Pancreas (tissue), 10 donors: ENCODE measurements at regions not wholly inside any gene's neighbourhood (a gene's known extent, or its start where the extent isn't known, plus 50 kb on each side); places are given as distances from the start of the nearest gene placed in this dataset.

Experiments
- ATAC-seq, 4 donors: fragments of 200-7000 bp; cut with Tn5 transposase; one replicate each; pipeline versions ENCODE4 v1.8.0 to v1.9.1; 2020; ENCODE audit warnings: mild to moderate bottlenecking in 4 of 4, moderate library complexity in 4 of 4
- DNase-seq, 6 donors: peaks; one replicate each; pipeline ENCODE4 v3.0.0-alpha.2; 2020
- FAIRE-seq: peaks from 2 replicates; lab custom pipeline; 2012; peaks lifted over from hg19 to GRCh38; lab: Jason Lieb, UNC
- H3K27ac ChIP-seq, 4 donors: fragments of 200-600 bp; sonication (generic); 1 replicate in 3 of 4; 2 replicates in 1 of 4; pipeline versions ENCODE4 v1.5.0 to v1.8.0; 2020
- H3K27me3 ChIP-seq, 4 donors: fragments of 200-600 bp; one replicate each; pipeline ENCODE4 v1.8.0; 2021
- H3K36me3 ChIP-seq, 3 donors: fragments of 200-600 bp; sonication (generic) in 1 of 3; one replicate each; pipeline versions ENCODE4 v1.5.0 to v1.8.0; 2020 to 2021
- H3K4me1 ChIP-seq, 3 donors: fragments of 200-600 bp; one replicate each; pipeline ENCODE4 v1.8.0; 2021
- H3K4me3 ChIP-seq, 4 donors: fragments of 200-600 bp; sonication (generic) in 2 of 4; one replicate each; pipeline versions ENCODE4 v1.5.0 to v1.8.0; 2020 to 2021
- H3K9me3 ChIP-seq, 4 donors: fragments of 200-600 bp; one replicate each; pipeline ENCODE4 v1.8.0; 2021
- WGBS, 2 donors: extraction: QIAGEN DNeasy Blood & Tissue Kit; methylation state at CpG; one replicate each; pipeline ENCODE4 v1.1.7; 2013; 5-methylcytosine and 5-hydroxymethylcytosine counted together
- intact Hi-C, 3 donors: fragments of 100-400 bp; cut with DNase I; formaldehyde crosslinking; loops; one replicate each; pipeline versions ENCODE4 v1.11.1 to v1.14.2; 2022
- TF ChIP-seq, protein P1 (sequence below), 4 donors: fragments of 200-600 bp; sonication (generic) in 3 of 4; IDR thresholded peaks; one replicate each; pipeline versions ENCODE4 v1.5.0 to v1.8.0; 2021; ENCODE audit warnings: antibody characterized with exemption in 4 of 4
- donor health status: healthy with polysubstance abuse.
- donor health status: DM: no; HTN: no; CAD: no; lungs with moderate emphysema.
- donor health status: DM: no; HTN: no; CAD: no.
- donor health status: control.
- donor health status: control.
- donor health status: Bipolar disorder and iron deficiency.
- donor health status: DM: yes; HTN: yes; CAD: no.
- donor health status: DM: no; HTN: no; CAD: no.
- donor health status: DM: no; HTN: no; CAD: no.
- donor health status: DM: yes; HTN: yes; CAD: no.

DNA sequence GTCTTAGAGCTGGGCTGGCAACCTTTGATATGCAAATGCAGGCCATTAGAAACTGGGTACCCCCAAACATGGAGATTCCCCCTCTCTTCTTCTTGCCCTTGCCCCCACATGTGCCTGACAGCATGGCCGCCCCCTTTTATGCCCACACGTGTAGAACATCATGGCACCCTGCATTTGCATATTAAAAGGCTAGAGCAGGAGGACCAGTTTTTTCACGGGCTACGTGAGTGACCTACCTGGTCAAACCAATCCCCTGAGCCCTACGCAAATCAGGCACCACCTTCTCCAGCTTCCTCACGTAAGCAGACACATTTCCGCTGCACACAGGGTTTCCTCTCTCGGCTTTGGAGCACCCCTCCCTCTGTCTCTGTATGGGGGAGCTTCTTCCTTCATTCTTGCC is 110.9 kb upstream of the COPS8 start:
- DNase-seq (no peak), FAIRE-seq (no peak), ATAC-seq (no peak)
- Histone ChIP-seq H3K4me3 (no peak overlapping the region), H3K9me3 (no peaks in the 10 kb centered on the region), H3K4me1 (peaks cover 0 to 8% (median 0%) of the 10 kb centered on the region in 3 donors), H3K27me3 (no peaks in the 10 kb centered on the region), H3K36me3 (no peaks in the 10 kb centered on the region), H3K27ac (no peak overlapping the region)
- 69 to 97% methylated on average over 8 of the region's 8 CpGs for WGBS, 2 donors
- intact Hi-C loops: no loop called here
- TF ChIP-seq, protein P1, sequence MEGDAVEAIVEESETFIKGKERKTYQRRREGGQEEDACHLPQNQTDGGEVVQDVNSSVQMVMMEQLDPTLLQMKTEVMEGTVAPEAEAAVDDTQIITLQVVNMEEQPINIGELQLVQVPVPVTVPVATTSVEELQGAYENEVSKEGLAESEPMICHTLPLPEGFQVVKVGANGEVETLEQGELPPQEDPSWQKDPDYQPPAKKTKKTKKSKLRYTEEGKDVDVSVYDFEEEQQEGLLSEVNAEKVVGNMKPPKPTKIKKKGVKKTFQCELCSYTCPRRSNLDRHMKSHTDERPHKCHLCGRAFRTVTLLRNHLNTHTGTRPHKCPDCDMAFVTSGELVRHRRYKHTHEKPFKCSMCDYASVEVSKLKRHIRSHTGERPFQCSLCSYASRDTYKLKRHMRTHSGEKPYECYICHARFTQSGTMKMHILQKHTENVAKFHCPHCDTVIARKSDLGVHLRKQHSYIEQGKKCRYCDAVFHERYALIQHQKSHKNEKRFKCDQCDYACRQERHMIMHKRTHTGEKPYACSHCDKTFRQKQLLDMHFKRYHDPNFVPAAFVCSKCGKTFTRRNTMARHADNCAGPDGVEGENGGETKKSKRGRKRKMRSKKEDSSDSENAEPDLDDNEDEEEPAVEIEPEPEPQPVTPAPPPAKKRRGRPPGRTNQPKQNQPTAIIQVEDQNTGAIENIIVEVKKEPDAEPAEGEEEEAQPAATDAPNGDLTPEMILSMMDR (IDR thresholded peaks at IDR 0.05): no peak

DNA sequence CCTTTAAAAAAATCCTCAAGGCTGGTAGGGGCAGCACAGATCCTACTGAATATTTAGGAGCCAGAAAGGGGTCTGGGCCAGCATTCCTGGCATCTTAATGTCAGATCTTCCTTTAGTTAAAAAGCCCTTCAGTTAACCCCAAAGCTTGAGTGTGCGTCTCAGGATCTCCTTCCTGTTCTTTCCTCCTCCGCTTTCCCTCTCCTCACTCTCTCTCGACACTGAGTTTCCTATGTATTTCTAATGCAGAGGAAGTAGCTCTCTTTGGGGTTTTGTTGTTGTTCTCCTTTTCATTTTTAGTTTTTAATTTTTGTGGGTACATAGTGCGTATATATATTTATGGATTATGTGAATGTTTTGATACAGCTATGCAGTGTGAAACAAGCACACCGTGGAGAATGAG is 109.9 kb upstream of the COPS8 start:
- ATAC-seq: no peak
- H3K4me1 ChIP-seq: peaks cover 0 to 8% (median 0%) of the 10 kb centered on the region in 3 donors
- 91 to 93% methylated on average over 5 of the region's 5 CpGs for WGBS, 2 donors

DNA sequence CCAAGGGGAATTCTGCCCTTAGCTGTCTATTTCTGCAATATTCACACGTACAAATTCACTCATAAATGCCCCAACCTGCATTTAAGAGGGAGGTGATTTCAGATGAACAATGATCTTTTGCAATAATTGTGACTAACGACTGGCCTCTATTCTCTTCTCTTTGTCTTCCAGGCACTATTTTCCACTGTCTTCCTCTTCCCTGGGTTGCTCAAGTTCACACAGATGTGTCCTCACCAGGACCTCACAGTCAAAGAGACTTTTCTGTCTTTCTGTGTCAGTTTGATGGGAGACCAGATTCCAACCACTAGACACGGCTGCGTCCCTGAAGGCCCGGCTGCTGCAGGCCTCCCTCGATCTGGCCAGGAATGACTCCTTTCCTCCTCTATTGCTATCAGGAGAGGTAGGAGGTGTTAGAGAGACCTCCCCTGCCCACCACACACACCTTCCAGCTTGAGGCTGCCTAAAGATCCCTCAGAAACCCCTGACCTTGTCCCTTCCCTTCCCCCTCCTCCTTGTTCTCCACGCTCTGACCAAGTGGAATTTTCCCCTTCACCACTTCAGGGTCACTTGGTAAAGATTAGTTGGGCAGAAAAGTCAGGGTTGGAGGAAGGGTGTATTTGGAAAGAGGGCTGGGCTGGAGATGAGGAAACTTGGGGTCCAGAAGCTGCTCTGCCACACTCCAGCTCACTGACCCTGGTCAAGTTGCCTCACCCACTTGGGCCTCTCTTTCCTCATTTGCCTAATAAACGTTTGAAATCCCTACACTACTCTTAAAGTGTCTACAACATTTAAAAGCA is 109.2 kb upstream of the COPS8 start:
- no peak for ATAC-seq
- H3K4me1 ChIP-seq: peaks cover 0 to 8% (median 0%) of the 10 kb centered on the region in 3 donors
- H3K36me3 ChIP-seq: no peaks in the 10 kb centered on the region
- no peak overlapping the region for H3K4me3 ChIP-seq
- WGBS, 2 donors: 78 to 81% methylated on average over 8 of the region's 8 CpGs
- TF ChIP-seq, protein P1 (IDR thresholded peaks at IDR 0.05): no peak
- no peak for DNase-seq
- H3K27ac ChIP-seq: no peak overlapping the region
- H3K27me3 ChIP-seq: no peaks in the 10 kb centered on the region
- intact Hi-C loops: no loop called here
- no peaks in the 10 kb centered on the region for H3K9me3 ChIP-seq
- no peak for FAIRE-seq

More for the DNA sequence above, 109.9 kb upstream of the COPS8 start:
- DNase-seq: no peak
- Histone ChIP-seq H3K27ac (no peak overlapping the region), H3K27me3 (no peaks in the 10 kb centered on the region), H3K4me3 (no peak overlapping the region), H3K36me3 (no peaks in the 10 kb centered on the region), H3K9me3 (no peaks in the 10 kb centered on the region)
- no peak for FAIRE-seq
- intact Hi-C loops: no loop called here
- TF ChIP-seq, protein P1 (IDR thresholded peaks at IDR 0.05): no peak

DNA sequence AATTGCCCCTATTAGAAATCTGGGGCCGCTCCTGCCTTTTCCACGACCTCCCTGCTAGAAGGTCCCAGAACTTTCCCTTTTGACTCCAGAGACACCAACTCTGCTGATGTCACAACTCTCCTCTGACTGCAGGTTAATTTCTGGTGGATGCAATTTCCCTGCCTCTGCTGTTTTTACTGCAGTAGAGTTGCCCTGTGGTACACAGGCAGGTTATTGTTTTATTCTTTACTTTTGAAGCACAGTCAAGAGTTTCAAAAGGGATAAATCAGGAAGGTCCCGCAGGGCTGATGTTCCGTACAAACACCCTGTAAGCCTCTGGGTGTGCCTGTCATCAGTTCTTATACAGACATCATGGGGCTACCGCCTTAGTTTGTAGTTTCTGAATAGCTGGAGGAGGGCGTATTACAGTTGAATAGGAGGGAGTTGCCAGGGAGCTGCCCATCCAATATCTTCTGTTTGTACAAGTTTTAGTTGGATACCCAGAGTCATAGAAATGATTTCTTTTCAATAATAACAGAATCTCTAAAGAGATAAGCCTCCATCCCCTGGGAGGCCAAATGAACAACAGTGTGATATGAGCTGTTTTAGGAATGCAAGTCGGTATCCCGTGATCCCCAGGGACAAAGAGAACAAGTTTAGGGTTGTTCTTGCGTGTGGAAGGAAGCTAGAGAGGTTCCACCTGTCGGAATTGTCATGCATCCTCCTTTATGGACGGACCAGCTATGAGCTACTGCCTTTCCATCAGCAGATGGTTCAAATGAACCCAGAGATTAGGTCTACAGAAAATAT is 108.4 kb upstream of the COPS8 start:
- intact Hi-C loops: no loop called here
- no peaks in the 10 kb centered on the region for H3K9me3 ChIP-seq
- H3K36me3 ChIP-seq: no peaks in the 10 kb centered on the region
- 93 to 95% methylated on average over 11 of the region's 11 CpGs for WGBS, 2 donors
- no peak overlapping the region for H3K27ac ChIP-seq
- H3K27me3 ChIP-seq: no peaks in the 10 kb centered on the region
- DNase-seq (no peak), ATAC-seq (no peak), FAIRE-seq (no peak)
- peaks cover 0 to 8% (median 0%) of the 10 kb centered on the region in 3 donors for H3K4me1 ChIP-seq
- H3K4me3 ChIP-seq: no peak overlapping the region
- TF ChIP-seq, protein P1 (IDR thresholded peaks at IDR 0.05): no peak
